HG03066 (cell line): ENCODE measurements at regions not wholly inside any gene's neighbourhood (a gene's known extent, or its start where the extent isn't known, plus 50 kb on each side); places are given as distances from the start of the nearest gene placed in this dataset.
"Not testable (repeated sequence)": the region's sequence is repeated elsewhere in the genome, so short reads cannot be mapped to it uniquely, and the experiment has no call there.

Experiments
- ATAC-seq: cut with Tn5 transposase; IDR thresholded peaks from one replicate; pipeline ENCODE4 v1.9.1; 2021; ENCODE audit warnings: low read depth; ENCODE audit not compliant: unreplicated experiment

DNA sequence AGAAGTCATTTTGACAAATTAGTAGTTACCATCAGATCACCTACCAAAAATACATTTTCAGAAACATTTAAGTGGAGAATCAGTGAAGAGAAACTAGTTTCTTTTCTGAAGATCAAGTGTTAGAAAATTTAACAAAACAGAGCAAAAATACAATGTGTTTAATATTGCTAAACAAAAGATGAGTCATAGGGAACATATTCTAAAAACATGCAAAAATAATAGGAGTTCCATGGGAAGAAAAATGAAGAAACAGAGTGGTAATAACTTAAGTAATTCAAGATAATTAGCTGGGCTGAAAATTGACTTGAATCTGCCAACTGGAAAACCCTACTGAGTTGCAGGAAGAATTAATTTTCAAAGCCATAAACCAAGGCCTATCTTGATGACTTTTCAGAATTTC is 111.5 kb upstream of the KITLG start:
- ATAC-seq = no peak

DNA sequence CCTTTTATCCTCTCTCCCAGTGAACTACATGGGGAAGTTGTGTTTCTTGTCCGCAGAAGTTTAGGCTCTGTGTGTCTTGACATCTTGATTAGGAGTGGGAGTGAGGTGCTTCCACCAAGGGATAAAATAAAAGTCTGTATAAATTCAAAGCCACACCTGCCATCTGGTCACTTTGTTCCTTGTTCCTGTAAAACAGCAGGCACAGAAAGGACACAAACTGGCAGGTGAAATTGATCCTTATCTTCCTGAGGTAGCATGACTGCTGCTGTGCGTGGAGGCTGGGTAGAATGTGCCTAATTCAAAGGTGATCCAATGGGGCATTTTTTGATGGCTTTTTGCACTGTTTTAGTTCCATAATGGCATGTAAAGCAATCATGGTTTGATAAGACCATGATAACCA is 104.3 kb upstream of the KITLG start:
- ATAC-seq = no peak

DNA sequence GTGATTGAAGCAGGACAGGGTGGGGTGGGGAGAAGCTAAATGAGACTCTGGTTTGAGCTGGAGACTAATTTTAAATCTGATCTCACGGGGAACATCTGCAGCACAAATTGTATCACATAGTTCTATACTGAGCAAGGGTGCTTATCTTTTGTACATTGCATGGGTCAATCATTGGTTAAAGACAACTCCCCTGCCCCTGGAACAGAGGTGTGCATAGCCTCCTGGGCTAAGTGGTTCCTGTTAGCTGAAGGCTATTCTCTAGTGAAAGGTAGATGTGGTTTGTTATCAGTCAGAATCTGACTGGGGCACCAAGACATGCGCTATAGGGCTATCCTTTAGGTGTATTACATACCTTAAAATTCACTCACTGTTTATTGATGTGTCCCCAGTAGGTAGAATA is 103.9 kb upstream of the KITLG start:
- ATAC-seq = no peak

DNA sequence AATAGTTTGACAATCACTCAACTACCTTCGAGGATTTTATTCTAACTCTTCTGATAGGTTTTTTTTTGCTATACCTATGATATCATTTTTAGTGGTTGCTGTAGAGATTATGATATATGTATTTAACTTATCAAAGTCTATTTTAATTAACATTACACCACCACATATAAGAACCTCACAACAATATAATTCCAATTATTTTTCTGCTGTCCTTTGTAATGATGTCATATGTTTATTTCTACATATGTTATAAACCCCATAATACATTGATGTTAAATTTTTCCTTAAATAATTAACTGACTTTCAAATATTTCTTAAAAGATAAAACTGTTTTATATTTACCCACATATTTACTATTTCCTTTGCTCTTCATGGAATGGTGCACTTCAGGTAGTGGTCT is 103.4 kb upstream of the KITLG start:
- no peak for ATAC-seq

DNA sequence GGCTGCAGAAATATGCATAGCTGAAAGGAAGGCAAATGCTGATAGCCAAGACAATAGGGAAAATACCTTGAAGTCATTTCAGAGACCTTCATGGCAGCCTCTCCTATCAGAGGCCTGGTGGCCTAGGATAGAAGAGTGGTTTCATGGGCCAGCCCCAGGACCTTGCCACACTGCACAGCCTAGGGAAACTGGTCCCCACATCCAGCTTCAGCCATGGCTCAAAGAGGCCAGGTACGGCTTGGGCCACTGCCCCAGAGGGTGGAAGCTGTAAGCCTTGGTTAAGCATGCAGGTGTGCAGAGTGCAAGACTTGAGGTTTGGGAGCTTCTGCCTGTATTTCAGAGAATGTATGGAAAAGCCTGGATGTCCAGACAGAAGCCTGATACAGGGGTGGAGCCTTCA is 101.0 kb upstream of the KITLG start:
- ATAC-seq = no peak

DNA sequence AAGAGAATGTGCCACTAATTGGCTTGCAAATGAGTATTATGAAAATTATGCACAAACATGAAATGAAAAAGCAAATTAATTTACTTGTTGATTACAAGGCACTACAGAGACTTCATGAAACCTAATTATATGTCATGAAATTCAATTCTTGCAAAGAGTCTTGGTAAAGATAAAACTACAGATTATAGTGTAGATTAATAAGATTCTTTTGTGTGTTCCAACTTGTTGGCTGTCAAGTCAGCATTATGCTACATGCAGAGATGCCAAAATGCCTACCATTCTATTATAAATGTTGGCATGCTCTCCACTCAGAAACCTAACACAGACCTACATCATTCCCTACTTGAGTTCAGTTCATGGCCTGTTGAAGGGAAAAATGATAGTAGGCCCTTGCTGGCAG is 97.2 kb upstream of the KITLG start:
- ATAC-seq = no peak

DNA sequence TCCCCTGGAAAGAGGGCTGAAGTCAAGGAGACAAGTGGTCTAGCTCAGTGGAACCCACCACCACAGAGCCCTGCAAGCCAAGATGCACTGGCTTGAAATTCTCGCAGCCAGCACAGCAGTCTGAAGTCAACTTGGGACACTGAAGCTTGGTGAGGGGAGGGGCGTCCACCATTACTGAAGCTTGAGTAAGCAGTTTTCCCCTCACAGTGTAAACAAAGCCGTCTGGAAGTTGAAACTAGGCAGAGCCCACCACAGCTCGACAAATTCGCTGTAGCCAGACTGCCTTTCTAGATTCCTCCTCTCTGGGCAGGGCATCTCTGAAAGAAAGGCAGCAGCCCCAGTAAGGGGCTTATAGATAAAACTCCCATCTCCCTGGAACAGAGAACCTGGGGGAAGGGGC is 87.3 kb upstream of the KITLG start:
- ATAC-seq = not testable (repeated sequence)

DNA sequence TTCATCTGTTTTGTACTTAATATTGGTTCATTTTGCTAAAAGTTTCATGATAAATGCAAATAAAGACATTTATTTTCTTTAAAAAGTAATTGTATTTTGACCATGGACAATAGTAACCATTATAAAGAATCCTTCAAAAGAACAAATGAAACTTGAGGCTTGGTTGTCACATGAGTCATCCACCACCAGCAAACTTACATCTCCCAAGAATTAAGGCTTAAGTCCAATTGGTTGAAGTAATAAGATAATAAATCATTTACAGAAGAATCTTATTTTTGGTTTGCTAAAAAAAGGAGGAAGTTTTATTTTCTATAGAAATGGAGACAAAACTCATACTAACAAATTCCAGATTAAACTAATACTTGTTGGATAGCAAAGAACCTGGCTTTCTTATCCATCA is 84.8 kb upstream of the KITLG start:
- no peak for ATAC-seq

DNA sequence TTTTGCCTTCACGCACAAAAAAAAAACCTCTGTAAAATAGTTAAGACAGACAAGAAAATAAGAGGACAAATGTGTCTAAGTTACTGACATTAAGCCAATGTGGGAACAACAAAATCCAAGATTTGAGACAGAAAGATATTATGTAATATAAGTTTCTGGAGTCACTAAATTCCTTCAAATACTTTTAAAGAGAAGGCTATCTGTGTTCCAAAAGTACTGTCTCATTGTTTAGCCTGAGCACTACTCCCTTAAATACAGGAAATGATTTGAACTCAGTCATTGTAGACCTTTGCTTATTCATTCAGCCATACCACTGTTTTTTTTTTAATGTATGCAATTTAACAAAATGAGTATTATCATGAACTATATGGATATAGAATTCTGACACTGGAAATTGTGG is 82.7 kb upstream of the KITLG start:
- no peak for ATAC-seq

DNA sequence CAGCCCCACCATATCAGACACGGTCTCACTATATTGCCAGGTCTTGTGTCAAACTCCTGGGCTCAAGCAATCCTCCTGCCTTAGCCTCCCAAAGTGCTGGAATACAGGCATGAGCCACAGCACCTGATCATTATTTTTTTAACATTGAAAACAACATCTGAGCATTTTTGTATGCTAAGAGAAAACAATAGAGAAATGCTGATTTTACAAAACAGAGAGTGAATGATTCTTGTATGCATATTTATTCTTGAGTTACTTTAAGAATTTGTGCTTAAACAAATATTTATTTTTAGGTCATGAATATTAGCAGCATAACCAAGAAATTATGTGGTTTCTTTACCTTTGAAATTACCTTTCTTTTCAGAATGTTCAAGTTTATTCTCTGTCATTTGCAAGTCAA is 81.8 kb upstream of the KITLG start:
- no peak for ATAC-seq

DNA sequence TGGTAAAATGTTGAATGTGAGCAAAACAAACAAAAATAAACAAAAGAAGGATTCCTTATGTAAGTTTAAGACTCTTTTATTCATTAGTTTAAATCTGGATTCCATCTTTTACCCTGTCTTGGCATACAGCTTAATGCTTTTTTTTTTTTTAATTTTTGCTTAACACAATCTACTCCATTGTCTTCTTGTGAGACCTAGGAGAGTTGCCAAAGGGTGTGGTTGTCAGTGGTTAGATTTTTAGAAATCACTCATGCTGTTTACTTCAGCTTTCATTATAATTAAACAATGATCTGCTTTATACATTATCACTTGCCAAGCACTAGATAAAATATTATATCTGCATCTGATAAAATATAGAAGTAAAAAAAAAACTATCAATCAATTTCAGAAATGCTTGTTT is 77.7 kb upstream of the KITLG start:
- no peak for ATAC-seq

DNA sequence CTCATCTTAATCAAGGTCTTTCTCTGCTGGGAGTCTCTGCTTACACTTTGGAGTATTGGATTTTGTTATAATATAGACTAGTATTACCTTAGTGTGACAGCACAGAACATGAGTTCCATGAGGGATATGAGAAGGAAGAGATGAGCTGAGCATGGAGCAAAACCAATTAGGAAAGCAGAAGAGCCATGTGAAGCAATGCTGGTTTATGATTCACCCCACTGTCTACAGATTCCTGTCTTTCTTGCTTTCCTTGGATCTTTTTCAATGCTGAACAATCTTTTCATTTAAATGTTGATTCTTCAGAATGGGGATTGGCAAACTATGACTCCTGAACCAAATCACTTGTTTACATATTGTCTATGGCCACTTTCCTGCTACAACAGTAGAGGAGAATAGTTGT is 70.4 kb upstream of the KITLG start:
- no peak for ATAC-seq

DNA sequence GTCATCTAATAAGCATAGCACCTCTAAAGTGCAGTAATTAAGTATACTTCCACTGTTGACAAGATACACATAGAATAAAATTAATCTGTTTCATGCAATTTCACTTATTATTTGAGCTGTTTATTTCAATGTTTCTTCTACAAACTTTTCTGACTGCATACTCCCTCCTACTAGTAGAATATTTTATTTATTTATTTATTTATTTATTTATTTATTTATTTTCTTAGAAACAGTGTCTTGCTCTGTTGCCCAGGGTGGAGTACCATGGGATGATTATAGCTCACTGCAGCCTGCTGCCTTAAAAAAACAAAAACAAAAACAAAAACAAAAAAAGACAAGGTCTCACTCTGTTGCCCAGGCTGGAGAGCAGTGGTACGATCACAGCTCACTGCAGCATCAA is 68.4 kb upstream of the KITLG start:
- ATAC-seq = no peak

DNA sequence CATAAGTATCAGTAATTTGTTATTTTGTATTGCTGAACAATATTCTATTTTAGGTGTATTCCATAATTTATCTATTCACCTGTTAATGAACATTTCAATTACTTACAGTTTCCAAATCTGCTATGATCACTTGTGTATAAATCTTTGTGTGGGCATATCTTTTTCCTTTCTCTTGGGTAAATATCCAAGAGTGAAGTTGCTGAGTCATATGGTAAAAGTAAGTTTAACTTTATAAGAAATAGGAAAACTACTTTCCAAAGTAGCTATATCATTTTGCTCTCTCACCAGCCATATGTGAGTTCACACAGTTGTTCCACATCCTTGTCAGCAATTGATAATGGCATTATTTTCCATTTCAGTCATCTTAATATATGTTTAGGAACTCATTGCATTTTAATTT is 66.6 kb upstream of the KITLG start:
- no peak for ATAC-seq

DNA sequence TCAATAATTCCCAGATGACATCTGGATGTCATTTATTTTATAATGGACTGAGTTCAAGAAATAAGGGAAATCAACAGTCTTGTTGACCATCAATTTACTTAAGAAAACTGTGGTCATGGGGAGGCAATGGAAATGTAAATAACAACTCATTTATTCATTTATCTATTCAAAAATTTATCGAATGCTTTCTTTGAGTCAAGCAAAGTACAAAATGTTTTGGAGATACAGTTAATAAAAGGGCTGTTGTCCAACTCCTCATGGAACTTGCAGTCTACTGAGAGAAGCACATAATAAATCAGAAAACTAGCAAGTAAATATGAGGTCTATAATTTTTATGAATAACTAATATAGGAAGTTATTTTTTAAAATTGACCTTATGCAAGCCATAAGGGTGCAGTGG is 65.5 kb upstream of the KITLG start:
- no peak for ATAC-seq

DNA sequence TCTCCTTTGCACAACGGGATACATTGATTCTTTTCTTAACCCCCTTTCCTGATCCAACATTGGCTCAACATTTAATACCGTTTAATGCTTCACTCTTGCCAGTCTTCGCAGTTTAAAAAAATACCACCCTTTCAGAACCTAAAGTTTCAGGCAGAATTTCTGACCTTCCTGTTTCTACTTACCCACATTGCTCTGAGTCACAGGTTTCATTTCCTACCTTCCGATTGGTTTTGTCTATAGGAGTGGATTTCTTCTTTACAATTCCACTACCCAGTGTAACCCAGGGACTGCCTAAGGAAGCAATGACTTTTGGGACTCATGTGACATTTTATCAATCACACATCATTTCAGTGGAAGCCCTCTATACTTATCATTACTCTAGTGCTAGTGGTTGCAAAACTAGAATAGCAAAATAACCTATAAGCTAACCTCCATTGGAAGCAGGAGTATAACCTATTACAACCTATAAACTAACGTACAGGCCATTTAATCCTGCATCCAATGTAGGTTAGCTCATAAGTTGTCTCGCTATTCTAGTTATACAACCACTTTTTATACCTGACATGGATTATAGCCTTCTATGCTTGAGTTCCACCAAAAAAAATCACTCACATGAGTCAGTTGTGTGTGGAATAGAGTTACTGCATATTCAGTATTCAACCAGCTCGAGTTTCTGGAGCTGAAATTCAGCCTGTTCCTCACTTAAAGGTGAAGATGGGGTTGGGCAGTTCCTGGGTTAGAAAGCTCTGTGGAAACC is 64.9 kb upstream of the KITLG start:
- no peak for ATAC-seq

DNA sequence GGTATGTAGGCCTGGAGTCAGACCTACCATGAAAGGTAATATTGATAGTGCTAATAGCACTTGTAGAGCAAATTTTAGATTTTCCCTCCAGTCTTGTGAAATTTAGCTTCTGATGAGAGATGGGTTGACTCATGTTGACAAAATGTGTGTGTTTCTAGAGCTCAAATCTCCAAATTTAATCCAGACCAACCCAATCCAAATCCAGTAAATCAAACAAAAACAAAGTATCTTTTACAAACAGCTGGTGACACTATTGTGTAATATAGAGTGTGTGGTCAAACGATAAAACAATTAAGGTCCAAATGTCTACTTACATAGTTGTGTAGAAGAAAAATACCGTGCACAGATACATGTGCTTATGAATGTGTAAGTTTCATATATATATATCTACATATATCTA is 63.4 kb upstream of the KITLG start:
- ATAC-seq = no peak

DNA sequence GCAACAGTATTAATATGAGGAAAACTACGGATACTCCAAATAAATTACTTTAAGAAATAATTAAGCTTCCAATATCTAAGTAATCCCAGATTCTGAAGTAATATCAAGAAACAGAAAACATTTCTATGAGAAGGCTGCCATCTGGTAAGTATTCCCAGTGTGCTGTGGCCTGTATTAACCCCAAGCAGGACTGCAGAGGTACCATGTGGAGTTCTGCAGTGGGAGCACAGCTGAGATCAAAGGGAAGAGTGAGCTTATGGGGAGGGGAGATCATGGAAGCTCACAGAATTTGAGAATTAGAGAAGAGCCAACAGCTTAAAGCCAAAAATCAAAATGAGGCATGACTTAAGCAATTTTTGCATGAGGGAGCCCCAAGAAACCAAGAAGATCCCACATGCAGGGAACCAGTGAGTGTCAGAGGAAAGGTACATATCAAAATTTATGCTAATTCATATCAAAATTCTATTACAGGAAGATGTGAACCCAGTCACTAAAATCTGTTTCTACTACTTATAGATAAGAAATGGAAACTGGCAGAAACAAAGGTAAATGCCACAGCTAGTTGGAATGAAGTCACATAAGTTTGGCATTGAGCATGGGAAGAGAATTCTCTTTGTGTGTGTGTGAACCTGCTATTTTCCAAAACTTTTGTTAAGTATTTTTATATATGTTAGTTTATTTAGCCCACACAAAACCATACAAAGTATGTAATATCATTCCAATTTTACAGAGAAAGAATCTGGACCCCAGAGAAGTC is 62.6 kb upstream of the KITLG start:
- ATAC-seq = no peak

DNA sequence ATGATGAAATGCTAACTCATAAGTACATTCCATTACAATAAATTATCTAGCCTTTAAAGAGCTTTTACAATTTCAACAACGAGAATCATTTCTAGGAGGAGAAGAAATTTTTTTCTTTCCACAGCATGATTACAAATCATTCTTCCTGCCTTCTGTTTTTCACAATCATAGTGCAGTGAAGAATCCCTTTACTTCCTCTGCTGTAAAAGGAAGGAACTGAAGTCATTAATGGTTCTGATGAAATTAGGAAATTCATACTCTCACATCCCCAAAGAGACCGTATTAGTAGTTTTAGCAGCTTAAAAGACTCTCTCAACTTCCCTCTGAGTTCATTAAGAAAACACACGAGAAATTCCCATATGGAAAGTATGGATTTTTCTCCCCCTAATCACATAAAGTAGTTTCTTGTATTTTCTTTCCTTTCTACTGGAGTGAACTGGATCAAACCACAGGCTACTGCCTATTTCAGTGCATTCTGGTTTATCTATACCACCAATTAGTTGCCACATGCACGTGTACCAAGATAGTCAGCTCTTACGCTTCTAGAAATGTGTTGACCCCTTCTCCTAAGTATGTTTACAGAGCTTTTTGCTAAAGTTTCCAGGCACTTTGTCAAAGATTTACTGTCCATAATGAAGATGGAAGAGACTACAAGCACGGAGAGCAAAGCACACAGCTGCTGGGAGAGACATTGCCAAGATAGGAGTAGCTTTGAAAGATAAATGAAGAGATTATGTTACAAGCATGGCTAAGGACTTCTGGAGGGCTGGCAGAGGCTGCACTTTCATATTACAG is 58.9 kb upstream of the KITLG start:
- ATAC-seq = no peak

DNA sequence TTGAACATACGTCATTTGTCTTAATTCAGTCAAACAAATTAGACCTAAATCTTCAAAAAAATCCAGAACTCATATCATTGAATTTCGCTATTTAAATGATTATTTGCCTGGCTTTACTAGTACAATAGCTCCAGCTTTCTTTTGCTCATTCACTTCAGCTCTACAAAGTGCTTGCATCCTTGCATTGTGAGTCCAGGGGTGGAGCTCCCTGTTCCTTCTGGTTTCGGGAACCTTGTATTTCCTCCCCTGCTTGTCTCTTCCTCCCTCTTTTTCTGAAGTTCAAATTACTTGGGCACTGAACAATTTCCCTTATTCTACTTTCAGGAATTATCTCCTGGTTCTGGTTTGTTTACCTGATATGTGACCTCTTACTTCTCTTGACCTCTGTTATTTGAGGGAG is 58.1 kb upstream of the KITLG start:
- ATAC-seq = no peak

DNA sequence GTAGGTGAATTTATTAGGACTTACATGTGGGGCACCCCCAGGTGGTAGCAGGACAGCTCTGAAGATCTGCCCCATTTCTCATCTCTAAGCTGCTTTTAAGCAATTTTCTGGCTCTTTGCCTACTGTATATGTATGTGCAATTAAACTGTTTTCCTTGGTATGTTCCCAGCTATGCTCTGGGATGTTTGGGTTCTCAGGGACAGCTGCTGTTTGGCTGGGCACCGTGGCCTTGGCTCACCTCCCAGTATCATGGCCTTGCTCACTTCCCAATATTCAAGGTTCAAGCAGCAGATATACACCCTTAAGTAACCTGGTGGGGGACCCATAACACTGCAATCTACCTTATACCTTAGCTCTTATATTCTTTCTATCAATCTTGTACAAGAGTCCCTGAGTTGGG is 53.7 kb upstream of the KITLG start:
- no peak for ATAC-seq

DNA sequence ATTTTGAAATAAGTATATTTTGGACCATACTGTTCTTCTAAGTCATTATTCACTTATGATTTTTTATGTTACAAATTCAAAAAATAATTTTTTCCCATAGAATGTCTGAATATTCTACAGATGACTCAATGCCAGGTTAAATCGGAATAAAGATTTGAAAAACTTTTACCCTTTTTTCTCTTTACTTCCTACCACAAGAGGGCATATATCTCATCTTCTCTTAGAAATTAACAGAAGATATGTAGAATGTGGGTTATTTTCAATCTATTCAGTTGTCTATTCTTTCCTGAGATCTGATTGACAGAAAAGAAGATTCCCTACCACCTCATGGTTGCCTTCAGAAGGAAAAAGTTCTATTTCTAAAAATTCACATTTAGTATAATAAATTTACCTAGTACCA is 53.0 kb upstream of the KITLG start:
- ATAC-seq = no peak
